Gastroesophageal sphincter (tissue), 4 donors: ENCODE measurements at regions not wholly inside any gene's neighbourhood (a gene's known extent, or its start where the extent isn't known, plus 50 kb on each side); places are given as distances from the start of the nearest gene placed in this dataset.

Experiments used
- ATAC-seq: fragments of 150-250 bp; one replicate; pipeline ENCODE4 v1.9.1; 2016; ENCODE audit warnings: mild to moderate bottlenecking, moderate library complexity
- H3K27ac ChIP-seq, 4 donors: fragments of 200-600 bp; sonication (generic) in 3 of 4; 1 replicate in 3 of 4; 2 replicates in 1 of 4; pipeline ENCODE4 v1.5.1; 2016 to 2019
- H3K27me3 ChIP-seq: fragments of 200-600 bp; sonication (generic); one replicate; pipeline ENCODE4 v1.5.1; 2019
- H3K36me3 ChIP-seq, 2 donors: fragments of 200-600 bp; sonication (generic); one replicate each; pipeline ENCODE4 v1.5.1; 2019; ENCODE audit warnings: control low read depth in 1 of 2
- H3K4me1 ChIP-seq, 3 donors: fragments of 200-600 bp; sonication (generic); 1 replicate in 2 of 3; 2 replicates in 1 of 3; pipeline ENCODE4 v1.5.1; 2016 to 2019; ENCODE audit warnings: control low read depth in 2 of 3
- H3K4me3 ChIP-seq, 2 donors: fragments of 200-600 bp; sonication (generic); one replicate each; pipeline ENCODE4 v1.5.1; 2019; ENCODE audit warnings: mild to moderate bottlenecking in 1 of 2, moderate library complexity in 1 of 2
- H3K9me3 ChIP-seq, 3 donors: fragments of 200-600 bp; sonication (generic); one replicate each; pipeline ENCODE4 v1.5.1; 2017 to 2019; ENCODE audit warnings: control low read depth in 2 of 3
- CTCF ChIP-seq, 4 experiments: fragments of 200-600 bp in 2 of 4; fragments of 450-650 bp in 2 of 4; sonication (generic) in 1 of 4; IDR thresholded peaks; one replicate each; pipeline ENCODE4 v1.5.1; 2017 to 2019; ENCODE audit warnings: antibody characterized with exemption in 4 of 4, mild to moderate bottlenecking in 2 of 4, moderate library complexity in 2 of 4
- EP300 ChIP-seq: sonication (generic); formaldehyde crosslinking; IDR thresholded peaks from one replicate; pipeline ENCODE4 v1.6.1; 2017; ENCODE audit warnings: antibody characterized with exemption, mild to moderate bottlenecking
- POLR2A ChIP-seq, 2 donors: fragments of 450-650 bp; IDR thresholded peaks; one replicate each; pipeline ENCODE4 v1.6.1; 2017; ENCODE audit warnings: antibody characterized with exemption in 2 of 2, mild to moderate bottlenecking in 2 of 2, moderate library complexity in 1 of 2
- POLR2AphosphoS5 ChIP-seq: sonication (generic); formaldehyde crosslinking; IDR thresholded peaks from one replicate; pipeline ENCODE4 v1.6.1; 2017; ENCODE audit warnings: antibody characterized with exemption
- WGBS, 2 donors: methylation state at CpG; one replicate each; pipeline ENCODE4 v1.1.5; 2018; ENCODE audit warnings: low coverage in 1 of 2; 5-methylcytosine and 5-hydroxymethylcytosine counted together

GRCh38 chr6:134378426-134378825 is 60.5 kb upstream of the SGK1 start:
- Histone ChIP-seq H3K27ac (no peak overlapping the region), H3K4me3 (no peak overlapping the region), H3K27me3 (no peaks in the 10 kb centered on the region), H3K36me3 (no peaks in the 10 kb centered on the region), H3K4me1 (peaks cover 0 to 9% (median 0%) of the 10 kb centered on the region in 3 donors), H3K9me3 (no peaks in the 10 kb centered on the region)
- no peak for TF ChIP-seq CTCF (IDR thresholded peaks at IDR 0.05)
- no peak for TF ChIP-seq POLR2A (IDR thresholded peaks at IDR 0.05)
- no peak for TF ChIP-seq EP300
- no peak for TF ChIP-seq POLR2AphosphoS5
- no peak for ATAC-seq
- WGBS, 2 donors: 92 to 93% methylated on average over 1 of the region's 1 CpG

DNA sequence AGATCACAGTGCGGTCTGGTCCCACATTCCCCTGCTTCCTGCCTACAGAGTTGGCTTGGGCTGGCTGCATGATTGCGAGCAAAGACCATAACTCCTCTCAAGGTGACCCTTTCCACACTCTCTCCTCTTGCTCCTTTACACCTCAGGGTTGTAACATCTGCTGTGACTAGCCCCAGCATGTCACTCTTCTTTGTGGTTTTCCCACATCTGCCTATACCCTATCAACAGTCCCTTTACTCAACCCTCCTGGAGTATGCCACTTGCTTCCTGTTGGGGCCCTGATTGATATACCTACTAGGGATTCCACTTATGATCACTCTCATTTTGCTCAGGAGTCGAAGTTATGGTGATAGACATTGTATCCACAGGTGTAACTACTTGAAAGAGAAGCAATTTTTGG is 58.9 kb upstream of the SGK1 start:
- Histone ChIP-seq H3K27me3 (no peaks in the 10 kb centered on the region), H3K4me1 (peaks cover 0 to 21% (median 7%) of the 10 kb centered on the region in 3 donors), H3K4me3 (no peak overlapping the region), H3K36me3 (no peaks in the 10 kb centered on the region), H3K27ac (no peak overlapping the region), H3K9me3 (no peaks in the 10 kb centered on the region)
- 85 to 96% methylated on average over 2 to 3 of the region's 3 CpGs for WGBS, 2 donors
- TF ChIP-seq POLR2A (IDR thresholded peaks at IDR 0.05): no peak
- no peak for ATAC-seq

DNA sequence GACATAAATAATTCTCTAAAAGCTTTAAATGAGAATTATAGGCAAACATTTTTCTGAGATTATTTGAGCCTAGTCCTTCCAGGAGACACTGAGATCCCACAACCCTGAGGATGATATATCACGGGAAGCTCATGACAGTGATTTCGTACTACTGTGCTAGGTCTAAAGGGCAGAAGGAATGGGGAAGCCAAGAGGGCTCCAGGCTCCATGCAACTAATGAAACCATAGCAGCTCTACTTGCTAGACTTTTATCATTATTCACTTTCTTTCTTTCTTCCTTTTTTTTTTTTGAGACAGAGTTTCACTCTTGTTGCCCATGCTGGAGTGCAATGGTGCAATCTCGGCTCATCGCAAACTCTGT is 57.3 kb upstream of the SGK1 start:
- no peak overlapping the region for H3K4me3 ChIP-seq
- H3K9me3 ChIP-seq: no peaks in the 10 kb centered on the region
- TF ChIP-seq POLR2AphosphoS5: no peak
- no peak for TF ChIP-seq POLR2A (IDR thresholded peaks at IDR 0.05)
- no peak for TF ChIP-seq CTCF (IDR thresholded peaks at IDR 0.05)
- no peak for TF ChIP-seq EP300
- H3K4me1 ChIP-seq: peaks cover 0 to 21% (median 7%) of the 10 kb centered on the region in 3 donors
- H3K36me3 ChIP-seq: no peaks in the 10 kb centered on the region
- no peak overlapping the region for H3K27ac ChIP-seq
- ATAC-seq: no peak
- WGBS, 2 donors: 86 to 100% methylated on average over 1 to 4 of the region's 4 CpGs
- H3K27me3 ChIP-seq: no peaks in the 10 kb centered on the region

- no peak for ATAC-seq
- Histone ChIP-seq H3K4me3 (no peak overlapping the region), H3K36me3 (no peaks in the 10 kb centered on the region), H3K9me3 (no peaks in the 10 kb centered on the region), H3K4me1 (peaks cover 0 to 21% (median 7%) of the 10 kb centered on the region in 3 donors), H3K27ac (peak overlapping the region in 1 of 4 donors; percentile 50), H3K27me3 (no peaks in the 10 kb centered on the region)
- WGBS, 2 donors: 65 to 79% methylated on average over 2 to 3 of the region's 4 CpGs
- TF ChIP-seq EP300: no peak
- TF ChIP-seq CTCF (IDR thresholded peaks at IDR 0.05): no peak
- TF ChIP-seq POLR2AphosphoS5: no peak
- TF ChIP-seq POLR2A (IDR thresholded peaks at IDR 0.05): no peak
Observed at GRCh38 chr6:134374491-134375219, 56.7 kb upstream of the SGK1 start.

DNA sequence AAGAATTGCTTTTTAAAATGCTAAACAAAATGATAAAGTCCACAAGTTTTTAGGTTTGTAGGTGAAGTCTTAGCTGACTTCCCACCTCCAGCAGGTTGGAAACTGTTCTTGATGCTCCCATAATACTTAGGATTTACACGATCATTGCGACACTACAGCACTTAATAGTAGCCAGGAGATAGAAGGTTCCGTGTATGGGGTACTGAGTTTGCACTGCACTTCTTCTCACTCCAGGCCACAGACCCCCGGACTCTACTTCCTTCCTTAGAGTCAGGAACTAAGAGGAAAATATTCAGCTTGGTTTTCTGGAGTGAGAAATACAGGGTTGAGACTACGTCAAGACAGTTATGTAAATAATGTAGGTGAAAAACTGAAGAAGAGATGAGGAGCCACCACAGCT is 56.1 kb upstream of the SGK1 start:
- Histone ChIP-seq H3K27me3 (no peaks in the 10 kb centered on the region), H3K4me3 (no peak overlapping the region), H3K4me1 (peaks cover 0 to 21% (median 7%) of the 10 kb centered on the region in 3 donors), H3K36me3 (no peaks in the 10 kb centered on the region), H3K27ac (peak overlapping the region in 2 of 4 donors; percentile 41 to 50), H3K9me3 (no peaks in the 10 kb centered on the region)
- TF ChIP-seq CTCF (IDR thresholded peaks at IDR 0.05) (no peak), POLR2A (IDR thresholded peaks at IDR 0.05) (no peak), EP300 (no peak), POLR2AphosphoS5 (no peak)
- 73 to 79% methylated on average over 3 to 4 of the region's 5 CpGs for WGBS, 2 donors
- ATAC-seq: no peak
